GM19239 (cell line): ENCODE measurements at regions not wholly inside any gene's neighbourhood (a gene's known extent, or its start where the extent isn't known, plus 50 kb on each side); places are given as distances from the start of the nearest gene placed in this dataset.

Source experiments
- DNase-seq: peaks from one replicate; pipeline ENCODE4 v3.0.0; 2011; ENCODE audit warnings: low spot score; ENCODE audit not compliant: insufficient read length
- FAIRE-seq: peaks from 2 replicates; lab custom pipeline; 2011; peaks lifted over from hg19 to GRCh38; lab: Jason Lieb, UNC

GRCh38 chr4:136495076-136495475 is 1037.2 kb downstream of the PCDH18 start:
- DNase-seq: no peak
- FAIRE-seq: no peak

- FAIRE-seq (no peak), DNase-seq (no peak)
These were observed 1043.2 kb downstream of the PCDH18 start for GRCh38 chr4:136489101-136489500.

- DNase-seq: no peak
- no peak for FAIRE-seq
These were observed 1047.3 kb downstream of the PCDH18 start for GRCh38 chr4:136484996-136485395.

- no peak for DNase-seq
- FAIRE-seq: no peak
These were observed 1055.5 kb downstream of the PCDH18 start for GRCh38 chr4:136476753-136477152.

GRCh38 chr4:136471051-136471450 is 1061.2 kb downstream of the PCDH18 start:
- FAIRE-seq (no peak), DNase-seq (no peak)

- DNase-seq (no peak), FAIRE-seq (no peak)
These were observed 1066.6 kb downstream of the PCDH18 start for GRCh38 chr4:136465691-136466090.

GRCh38 chr4:136463941-136464340 is 1068.4 kb downstream of the PCDH18 start:
- no peak for DNase-seq
- FAIRE-seq: no peak

- DNase-seq: no peak
- FAIRE-seq: no peak
These were observed 1070.8 kb downstream of the PCDH18 start for GRCh38 chr4:136461533-136461932.

GRCh38 chr4:136458326-136458725 is 1074.0 kb downstream of the PCDH18 start:
- FAIRE-seq (no peak), DNase-seq (no peak)

GRCh38 chr4:136457577-136457976 is 1074.7 kb downstream of the PCDH18 start:
- FAIRE-seq: no peak
- no peak for DNase-seq

GRCh38 chr4:136457004-136457403 is 1075.3 kb downstream of the PCDH18 start:
- DNase-seq (no peak), FAIRE-seq (no peak)

- DNase-seq (no peak), FAIRE-seq (no peak)
These were observed 1089.3 kb downstream of the PCDH18 start for GRCh38 chr4:136443006-136443405.

- no peak for FAIRE-seq
- no peak for DNase-seq
These were observed 1089.8 kb downstream of the PCDH18 start for GRCh38 chr4:136442447-136442846.

GRCh38 chr4:136441629-136442282 is 1090.5 kb downstream of the PCDH18 start:
- DNase-seq (no peak), FAIRE-seq (no peak)

GRCh38 chr4:136438645-136439044 is 1093.6 kb downstream of the PCDH18 start:
- DNase-seq (no peak), FAIRE-seq (no peak)

- no peak for FAIRE-seq
These were observed 1108.2 kb downstream of the PCDH18 start for GRCh38 chr4:136424052-136424451.

GRCh38 chr4:136414981-136415380 is 1117.3 kb downstream of the PCDH18 start:
- no peak for FAIRE-seq
- no peak for DNase-seq

More at GRCh38 chr4:136424052-136424451, 1108.2 kb downstream of the PCDH18 start:
- no peak for DNase-seq

- FAIRE-seq (no peak), DNase-seq (no peak)
These were observed 1119.6 kb downstream of the PCDH18 start for GRCh38 chr4:136412708-136413107.

GRCh38 chr4:136400829-136401228 is 1131.5 kb downstream of the PCDH18 start:
- no peak for DNase-seq

GRCh38 chr4:136395212-136395722 is 1137.0 kb downstream of the PCDH18 start:
- FAIRE-seq (no peak), DNase-seq (no peak)

More at GRCh38 chr4:136400829-136401228, 1131.5 kb downstream of the PCDH18 start:
- no peak for FAIRE-seq

GRCh38 chr4:136392576-136392975 is 1139.7 kb downstream of the PCDH18 start:
- DNase-seq (no peak), FAIRE-seq (no peak)

- DNase-seq: no peak
- no peak for FAIRE-seq
These were observed 1141.5 kb downstream of the PCDH18 start for GRCh38 chr4:136390824-136391223.
